ENCODE measurements at regions not wholly inside any gene's neighbourhood (a gene's known extent, or its start where the extent isn't known, plus 50 kb on each side); places are given as distances from the start of the nearest gene placed in this dataset.

DNA sequence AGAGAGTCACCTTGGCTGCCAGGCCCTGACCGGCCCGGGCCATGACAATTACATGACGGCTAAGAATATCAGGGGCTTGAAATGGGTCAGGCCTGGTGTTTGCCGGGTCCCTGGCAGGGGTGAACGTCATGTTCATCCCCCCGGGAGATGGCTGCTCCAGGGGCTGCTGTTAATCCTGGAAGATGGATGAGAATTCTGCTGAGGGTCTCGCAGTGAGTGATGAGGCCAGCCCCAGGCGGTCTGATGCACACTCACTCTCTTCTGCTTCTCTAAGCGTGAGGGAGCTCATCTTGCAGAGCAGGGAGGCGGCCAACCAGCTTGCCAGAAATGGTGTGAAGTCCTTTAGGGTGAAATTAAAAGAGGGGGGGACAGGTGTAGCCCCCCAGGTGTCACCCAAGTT lies 101.3 kb upstream of the ANO1 start:
- DNase-seq: no peak

DNA sequence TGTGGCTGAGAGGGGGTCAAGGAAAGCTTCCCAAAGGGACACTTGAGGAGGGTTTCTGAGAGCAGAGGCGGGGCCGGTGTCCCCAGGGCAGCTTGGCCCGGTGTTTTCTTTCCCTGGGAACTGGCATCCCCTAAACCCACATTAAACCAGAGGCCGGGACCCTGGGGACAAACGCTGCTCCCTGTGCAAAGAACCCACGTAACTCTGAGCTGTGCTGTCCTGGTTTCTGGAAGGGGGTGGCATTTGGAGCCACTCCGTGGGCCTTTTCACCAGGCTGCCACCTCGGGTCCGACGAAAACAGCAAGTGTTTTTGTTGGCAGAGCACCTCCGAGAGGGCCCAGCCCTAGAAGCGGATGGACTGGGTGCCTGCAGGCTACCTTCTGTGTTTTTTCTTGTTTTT lies 100.2 kb upstream of the ANO1 start:
- DNase-seq: no peak

GRCh38 chr11:69978841-69979614 lies 99.1 kb upstream of the ANO1 start:
- no peak for DNase-seq

GRCh38 chr11:69979632-69980031 lies 98.5 kb upstream of the ANO1 start:
- DNase-seq: no peak

- DNase-seq: no peak
Observed at GRCh38 chr11:69981119-69981784, 96.9 kb upstream of the ANO1 start.

DNA sequence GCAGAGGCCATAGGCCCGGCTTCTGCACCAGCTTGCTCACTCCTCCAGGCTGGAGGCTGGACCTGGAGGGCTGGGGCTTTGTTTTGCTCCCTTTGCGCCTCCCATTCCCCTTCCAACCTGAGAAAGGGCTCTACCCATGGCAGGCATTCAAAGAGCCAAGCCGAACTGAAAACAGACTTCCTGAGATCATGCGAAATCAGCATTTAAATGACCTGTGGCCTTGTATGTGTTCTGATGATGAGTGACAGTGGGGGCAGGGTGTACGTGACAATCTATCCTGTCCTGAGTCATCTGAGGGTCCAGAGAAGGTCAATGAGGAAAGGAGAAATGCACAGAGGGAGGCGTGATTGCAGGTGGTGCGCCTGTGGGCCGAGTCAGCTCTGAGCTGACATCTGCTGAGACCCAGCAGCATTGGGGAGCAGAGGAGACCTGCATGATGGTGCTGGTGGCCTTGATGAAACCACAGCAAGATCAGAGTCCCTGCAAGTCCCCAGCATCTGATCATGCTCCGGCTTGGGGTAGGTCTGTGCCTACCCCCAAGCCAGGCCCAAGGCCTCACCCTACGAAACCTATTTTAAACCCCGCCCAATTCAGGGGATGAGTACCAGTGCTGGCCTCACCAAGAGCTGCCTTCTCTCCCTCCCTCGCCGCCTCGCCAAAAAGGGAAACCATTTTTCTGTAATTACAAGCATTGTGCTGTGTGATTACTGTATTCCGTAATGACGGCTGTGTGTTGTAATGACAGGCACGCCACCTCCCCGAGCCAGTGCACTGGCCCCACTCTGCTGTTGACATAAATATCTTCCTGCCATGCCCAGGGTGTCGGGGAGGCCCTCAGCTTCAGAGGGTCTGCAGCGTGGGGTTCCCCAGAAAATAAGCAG lies 95.2 kb upstream of the ANO1 start:
- DNase-seq: no peak

DNA sequence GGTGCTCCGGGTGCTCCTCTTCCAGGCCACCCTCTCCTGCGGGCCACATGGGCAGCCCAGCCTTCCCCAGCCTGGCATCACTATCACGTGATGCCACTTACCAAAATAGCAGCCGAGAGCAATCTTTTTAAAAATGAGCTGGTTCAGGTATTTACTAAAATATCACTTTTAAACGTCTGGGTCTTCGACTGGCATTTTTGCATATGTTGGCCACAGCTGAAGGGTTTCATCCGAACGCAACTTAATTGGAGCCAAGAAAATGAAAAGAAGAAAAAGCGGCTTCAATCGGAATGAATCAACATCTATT lies 94.6 kb upstream of the ANO1 start:
- DNase-seq: no peak

GRCh38 chr11:69983897-69984438 lies 94.1 kb upstream of the ANO1 start:
- DNase-seq: no peak

DNA sequence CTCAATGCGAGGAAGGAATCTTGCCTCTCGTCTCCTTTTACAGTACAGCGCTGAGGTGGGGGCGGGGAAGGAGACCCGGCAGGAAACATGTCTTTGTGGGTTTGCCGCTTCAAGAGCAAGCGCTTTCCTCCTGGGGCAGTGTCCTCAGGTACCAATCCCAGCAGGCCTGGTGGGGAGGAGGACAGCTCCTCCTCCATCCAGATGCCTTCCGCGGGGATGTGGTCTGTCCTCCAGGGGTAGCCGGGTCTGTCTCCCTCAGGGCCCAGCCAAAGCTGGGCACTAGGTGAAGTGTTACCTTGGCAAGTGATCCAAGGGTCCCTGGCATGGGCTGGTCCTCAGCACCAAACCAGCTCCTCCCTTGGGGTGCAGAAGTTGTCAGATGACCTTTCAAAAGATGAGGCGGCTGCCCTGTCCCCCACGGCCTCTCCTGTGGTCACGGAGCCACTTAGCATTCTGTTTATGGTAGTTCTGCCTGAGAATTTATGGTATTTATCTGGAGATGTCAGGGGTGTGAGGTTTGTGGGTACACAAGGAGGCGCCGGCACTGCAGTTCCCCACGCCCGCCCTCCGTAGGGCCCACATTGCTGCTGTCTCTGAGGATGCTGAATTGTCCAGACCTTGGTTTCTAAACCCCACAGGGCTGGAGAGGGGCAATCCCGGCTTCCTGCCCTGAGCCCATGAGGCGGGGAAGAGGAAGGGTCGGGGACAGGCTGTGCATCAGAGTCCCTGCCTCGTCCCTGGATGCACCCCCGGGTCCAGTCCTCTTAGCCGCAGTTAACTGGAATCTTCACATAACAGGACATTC lies 93.5 kb upstream of the ANO1 start:
- DNase-seq: no peak

- DNase-seq: no peak
Observed at GRCh38 chr11:69985331-69985640, 92.8 kb upstream of the ANO1 start.

DNA sequence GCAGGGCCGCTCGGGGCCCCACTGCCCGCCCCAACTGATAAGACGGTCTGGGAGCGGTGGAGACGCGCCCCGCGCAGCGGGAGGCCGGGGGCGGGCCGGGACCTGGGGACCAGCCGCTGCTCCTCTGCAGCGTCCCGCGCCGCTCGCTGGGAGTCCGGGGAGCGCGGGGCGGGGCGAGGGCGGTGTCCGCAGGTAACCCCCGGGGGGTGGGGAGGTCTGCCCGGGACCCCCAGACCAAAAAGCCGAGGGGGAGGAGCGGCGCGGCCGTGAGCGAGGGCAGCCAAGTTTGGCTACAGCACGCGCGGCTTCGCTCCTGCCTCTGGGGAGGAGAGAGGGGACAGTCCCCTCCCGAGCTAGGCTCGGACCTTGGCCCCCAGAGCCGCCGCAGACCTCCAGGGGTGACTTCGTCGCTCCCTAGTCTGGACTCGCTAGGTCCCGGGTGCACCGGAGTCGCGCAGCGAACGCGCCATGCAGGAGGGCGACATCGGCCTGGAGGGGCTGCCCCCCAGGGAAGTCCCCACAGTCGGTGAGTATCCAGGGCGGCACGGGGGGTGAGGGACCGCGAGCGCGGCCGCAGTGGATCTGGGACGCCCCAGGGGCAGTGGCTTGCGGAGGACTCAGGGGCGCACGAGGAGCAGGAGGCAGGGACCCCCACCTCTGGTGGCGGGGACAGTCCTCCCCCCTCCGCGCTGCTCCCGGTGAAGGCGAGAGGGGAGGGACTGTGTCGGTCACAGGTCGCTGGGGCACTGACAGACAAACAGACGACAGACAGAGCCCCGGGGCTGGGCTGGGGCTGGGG lies 92.3 kb upstream of the ANO1 start:
- DNase-seq: no peak

GRCh38 chr11:69986440-69986787 lies 91.7 kb upstream of the ANO1 start:
- DNase-seq: no peak

DNA sequence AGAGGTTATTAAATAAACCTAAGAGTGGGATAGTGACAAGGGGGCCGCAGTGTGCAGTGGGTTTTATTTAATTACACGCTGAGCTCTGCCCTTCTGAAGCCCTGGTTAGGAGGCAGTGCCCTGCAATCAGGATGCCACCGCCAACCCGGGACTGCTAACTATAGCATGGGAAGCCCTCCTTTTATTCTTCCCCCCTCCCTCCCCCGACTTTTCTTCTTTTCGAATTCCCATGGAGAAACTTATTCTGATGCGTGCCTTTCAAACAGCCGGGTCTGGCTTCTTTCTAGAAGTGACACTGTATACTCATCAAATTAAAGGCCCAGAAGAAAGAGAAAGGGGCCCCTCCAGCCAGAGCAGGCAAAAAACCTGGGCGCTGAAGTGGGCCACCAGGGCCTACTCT lies 91.3 kb upstream of the ANO1 start:
- no peak for DNase-seq

DNA sequence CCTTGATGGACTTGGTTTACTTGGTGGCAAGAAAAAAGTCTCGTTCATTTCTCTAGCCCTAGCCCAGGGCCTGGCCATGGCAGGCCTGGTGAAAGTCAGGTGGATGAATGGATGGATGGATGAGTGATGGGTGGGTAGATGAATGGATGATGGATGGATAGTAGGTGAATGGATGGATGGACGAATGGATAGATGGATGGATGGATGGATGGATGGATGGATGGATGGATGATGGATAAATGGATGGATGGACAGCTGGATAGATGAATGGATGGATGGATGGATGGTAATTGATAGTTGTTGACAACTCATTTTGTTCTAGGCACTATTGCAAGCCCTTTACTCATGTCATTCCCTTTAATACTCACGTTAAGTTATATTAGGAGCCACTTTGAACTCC lies 86.1 kb upstream of the ANO1 start:
- no peak for DNase-seq

DNA sequence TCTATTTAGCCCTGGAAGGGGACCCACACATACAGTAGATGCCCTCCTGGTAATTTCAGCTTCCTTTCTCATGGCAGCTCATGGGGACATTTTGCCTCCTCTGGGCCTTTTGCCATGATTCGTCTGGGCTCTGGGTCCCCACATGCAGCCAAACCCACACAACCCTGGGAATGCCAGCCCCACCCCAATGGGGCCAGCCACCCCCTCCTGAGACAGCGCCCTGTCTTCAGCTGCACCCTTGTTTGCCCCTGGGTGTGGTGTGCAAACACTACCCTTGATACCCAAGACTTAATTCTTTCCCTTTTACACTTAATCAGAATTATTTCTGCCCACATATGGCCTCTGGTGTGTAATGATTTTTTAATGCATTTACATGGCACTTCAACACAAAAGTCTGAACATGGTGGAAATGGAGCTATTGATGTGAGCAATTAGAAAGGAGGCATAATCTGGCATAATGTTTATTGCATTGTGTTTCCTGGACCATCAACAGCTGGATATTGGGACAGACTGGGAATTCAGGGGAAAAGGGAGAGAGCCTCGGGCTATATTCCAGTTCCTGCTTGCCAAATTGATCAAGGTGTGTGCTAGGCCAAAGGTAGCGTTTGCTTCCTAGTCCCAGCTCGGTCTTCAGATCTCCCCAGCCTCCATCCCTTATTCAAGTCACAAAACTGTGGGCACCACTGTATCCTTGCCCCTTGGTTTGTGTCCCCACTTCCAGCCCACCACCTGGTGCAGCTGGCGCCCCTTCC lies 85.0 kb upstream of the ANO1 start:
- no peak for DNase-seq

GRCh38 chr11:69994810-69995209 lies 83.3 kb upstream of the ANO1 start:
- DNase-seq: no peak

DNA sequence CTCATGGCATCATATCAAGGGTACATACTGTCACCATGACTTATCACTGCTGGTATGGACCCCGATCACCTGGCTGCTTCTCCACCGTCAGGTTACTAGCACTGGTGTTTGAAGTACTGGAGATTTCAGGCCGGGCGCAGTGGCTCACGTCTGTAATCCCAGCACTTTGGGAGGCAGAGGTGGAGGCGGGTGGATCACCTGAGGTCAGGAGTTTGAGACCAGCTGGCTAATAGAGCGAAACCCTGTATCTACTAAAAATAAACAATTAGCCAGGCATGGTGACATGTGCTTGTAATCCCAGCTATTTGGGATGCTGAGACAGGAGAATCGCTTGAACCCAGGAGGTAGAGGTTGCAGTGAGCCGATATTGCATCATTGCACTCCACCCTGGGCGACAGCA lies 82.4 kb upstream of the ANO1 start:
- DNase-seq: no peak

DNA sequence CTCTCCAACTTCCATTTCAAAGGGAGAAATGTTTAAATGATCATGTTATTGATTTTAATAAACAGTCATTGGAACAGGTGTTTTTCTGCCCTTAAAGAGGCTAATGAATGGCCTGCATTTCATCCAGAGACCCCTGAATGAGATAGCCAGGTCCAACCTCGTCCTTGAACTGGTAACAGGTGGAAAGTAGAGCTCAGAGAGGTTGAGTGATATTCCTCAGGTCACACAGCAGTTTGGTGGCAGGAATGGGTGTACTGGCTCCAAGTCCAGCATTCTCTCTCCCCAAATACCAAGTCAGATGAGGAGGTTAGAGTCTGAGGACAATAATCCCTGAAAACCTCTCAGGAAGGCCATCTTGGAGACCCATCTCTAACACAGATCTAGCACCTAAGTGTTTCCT lies 81.7 kb upstream of the ANO1 start:
- no peak for DNase-seq

GRCh38 chr11:69997352-69997751 lies 80.8 kb upstream of the ANO1 start:
- DNase-seq: no peak

- DNase-seq: no peak
Observed at GRCh38 chr11:69999721-70000120, 78.4 kb upstream of the ANO1 start.

GRCh38 chr11:70000228-70000627 lies 77.9 kb upstream of the ANO1 start:
- DNase-seq: no peak

DNA sequence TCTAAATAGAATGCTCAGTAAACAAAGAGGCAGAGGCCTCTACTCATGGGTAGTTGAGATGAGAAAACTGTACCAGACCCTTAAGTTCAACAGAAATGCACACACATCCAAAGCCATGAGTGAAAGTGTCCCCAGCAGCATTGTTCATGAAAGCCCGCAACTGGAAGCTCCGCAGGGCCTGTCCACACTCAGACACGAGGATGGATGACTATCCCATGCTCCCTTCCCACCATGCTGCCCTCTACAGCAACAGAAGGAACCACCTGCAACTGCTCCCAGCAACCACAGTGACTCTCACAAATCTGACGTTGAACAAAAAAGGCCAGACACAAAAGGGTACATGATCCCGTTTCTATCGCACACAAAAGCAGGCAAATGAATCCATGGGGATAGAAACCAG lies 76.9 kb upstream of the ANO1 start:
- no peak for DNase-seq
